Activated gamma-delta T cell treated with Interleukin-2 at 50 U/mL for 16 hours (primary cell): ENCODE measurements at regions not wholly inside any gene's neighbourhood (a gene's known extent, or its start where the extent isn't known, plus 50 kb on each side); places are given as distances from the start of the nearest gene placed in this dataset.
"Not testable (repeated sequence)": the region's sequence is repeated elsewhere in the genome, so short reads cannot be mapped to it uniquely, and the experiment has no call there.

Experiments
- DNase-seq: peaks from one replicate; pipeline ENCODE4 v3.0.0-alpha.2; 2020

- no peak for DNase-seq
Observed at GRCh38 chr5:77908787-77909186, 132.6 kb upstream of the TBCA start.

DNA sequence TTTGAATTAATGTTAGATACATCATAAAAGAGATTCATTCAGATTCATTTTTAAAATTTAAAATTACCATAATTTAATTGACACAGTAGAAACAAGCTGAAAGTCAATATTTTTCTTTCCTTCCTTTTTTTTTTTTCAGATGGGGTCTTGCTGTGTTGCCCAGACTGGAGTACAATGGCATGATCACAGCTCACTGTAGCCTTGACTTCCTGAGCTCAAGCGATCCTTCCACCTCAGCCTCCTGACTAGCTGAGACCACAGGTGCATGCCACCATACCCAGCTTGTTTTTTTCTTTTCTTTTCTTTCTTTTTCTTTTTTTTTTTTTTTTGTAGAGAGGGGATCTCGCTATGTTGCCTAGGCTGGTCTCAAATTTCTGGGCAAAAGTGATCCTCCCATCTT is 131.6 kb upstream of the TBCA start:
- DNase-seq = no peak

GRCh38 chr5:77906806-77907205 is 130.7 kb upstream of the TBCA start:
- DNase-seq = no peak

DNA sequence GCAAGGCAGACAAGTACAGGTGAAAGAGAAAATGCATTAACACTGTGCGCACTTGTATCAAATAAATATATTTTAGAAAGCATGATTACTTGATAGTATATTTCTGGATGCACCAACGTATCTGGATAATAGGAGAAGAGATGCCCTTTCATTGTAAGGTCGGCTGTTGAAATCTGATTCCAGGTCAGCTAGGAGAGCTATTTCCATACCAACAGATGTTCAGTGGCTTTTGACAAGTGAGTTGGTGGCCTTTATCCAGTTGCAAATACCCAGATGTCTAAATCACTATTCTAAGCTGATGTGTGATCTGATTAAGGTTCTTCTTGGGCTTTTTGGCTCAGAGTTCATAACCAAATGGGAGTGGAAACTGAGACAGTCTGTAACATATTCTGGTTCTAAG is 128.2 kb upstream of the TBCA start:
- DNase-seq = no peak

DNA sequence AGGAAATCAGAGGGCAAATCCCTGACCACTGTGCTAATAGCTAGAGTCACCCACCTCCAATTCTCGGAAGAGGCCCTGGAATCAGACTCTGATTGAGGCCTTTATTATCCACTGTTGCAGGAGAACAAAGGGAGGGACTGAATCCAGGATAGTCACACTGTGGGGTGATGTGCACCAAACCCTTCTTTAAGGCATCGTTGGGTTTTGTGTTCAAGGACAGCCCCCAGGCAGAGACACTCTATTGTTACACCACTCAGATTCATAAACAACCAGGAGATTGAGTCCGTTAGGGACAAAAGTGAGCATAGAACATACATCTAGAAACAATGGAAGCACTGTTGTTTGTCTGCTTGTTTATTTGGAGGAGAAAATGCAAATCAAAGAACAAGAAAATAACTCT is 124.6 kb upstream of the TBCA start:
- DNase-seq = no peak

DNA sequence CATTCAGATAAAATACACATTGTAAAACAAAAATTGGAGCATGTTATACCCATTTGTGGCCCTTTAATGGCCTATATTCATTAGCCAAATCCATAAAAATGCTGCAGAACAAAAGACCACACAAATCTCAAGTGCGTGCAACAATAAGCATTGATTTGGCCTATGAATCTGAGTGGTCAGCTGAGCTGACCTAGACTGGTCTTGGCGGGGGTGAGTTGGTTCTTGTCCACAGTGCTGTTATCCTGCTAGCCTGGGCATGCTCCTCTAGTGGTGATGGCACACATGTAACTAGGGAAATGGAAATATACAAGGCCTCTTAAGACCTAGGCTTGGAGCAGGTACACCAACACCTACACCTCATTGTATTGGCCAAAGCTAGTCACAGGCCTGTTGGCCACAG is 122.2 kb upstream of the TBCA start:
- no peak for DNase-seq

DNA sequence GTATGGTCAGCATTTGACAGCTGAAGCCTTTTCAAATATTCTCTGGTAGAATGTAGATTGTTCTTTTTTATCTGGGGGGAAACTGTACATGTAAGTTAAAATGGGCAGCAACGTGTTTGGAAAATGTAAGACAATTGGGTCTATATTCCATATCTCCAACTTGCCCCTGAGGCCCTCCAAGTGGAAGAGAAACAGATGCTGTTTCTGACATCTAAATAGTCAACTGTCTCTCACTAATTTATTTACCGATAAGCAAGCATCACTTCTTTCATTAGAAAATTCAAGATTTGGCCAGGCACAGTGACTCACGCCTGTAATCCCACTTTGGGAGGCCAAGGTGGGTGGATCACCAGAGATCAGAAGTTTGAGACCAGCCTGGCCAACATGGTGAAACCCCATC is 120.2 kb upstream of the TBCA start:
- DNase-seq = no peak

GRCh38 chr5:77894103-77894502 is 118.0 kb upstream of the TBCA start:
- DNase-seq = not testable (repeated sequence)

GRCh38 chr5:77893225-77893860 is 117.2 kb upstream of the TBCA start:
- no peak for DNase-seq

GRCh38 chr5:77892061-77893010 is 116.2 kb upstream of the TBCA start:
- DNase-seq = no peak

DNA sequence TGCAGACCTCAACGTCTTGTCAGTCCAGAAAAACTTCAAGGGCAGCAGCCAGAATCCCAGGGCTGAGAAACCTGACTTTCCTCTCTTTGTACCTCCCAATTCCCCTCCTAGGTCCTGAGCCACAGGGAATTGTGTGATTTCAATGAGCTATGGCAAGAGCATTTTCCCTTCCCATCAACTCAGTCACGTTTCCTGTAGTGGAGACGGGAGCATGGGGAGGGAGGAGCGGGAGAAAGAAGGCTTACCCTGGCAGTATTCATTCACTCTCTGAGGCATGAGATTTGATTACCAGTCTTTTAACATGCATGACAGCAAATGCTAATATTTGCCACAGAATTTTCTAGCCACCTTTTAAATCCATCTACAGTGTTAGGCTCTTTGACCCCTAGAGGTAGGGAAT is 109.4 kb upstream of the TBCA start:
- DNase-seq = no peak

DNA sequence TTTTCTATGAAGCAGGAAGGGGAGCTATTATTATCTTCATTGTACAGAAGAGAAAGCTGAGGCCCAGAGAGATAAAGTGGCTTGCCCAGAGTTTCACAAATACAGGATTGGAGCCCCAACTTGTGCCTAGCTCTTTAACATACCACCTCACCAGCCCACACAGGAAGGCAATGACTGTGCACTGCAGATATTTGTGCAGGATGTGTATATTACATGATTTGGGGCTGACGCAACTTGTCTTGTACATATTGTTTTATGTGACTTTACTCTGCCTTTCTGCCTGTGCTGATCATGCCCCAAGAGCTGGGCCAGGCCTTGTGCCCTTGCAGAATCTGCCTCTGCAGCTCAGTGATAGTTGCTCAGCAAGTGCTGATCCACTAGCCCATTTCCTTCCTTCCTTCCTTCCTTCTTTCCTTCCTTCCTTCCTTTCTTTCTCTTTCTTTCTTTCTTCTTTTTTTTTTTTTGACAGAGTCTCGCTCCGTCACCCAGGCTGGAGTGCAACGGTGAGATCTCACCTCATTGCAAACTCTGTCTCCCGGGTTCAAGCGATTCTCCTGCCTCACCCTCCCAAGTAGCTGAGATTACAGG is 106.6 kb upstream of the TBCA start:
- no peak for DNase-seq

DNA sequence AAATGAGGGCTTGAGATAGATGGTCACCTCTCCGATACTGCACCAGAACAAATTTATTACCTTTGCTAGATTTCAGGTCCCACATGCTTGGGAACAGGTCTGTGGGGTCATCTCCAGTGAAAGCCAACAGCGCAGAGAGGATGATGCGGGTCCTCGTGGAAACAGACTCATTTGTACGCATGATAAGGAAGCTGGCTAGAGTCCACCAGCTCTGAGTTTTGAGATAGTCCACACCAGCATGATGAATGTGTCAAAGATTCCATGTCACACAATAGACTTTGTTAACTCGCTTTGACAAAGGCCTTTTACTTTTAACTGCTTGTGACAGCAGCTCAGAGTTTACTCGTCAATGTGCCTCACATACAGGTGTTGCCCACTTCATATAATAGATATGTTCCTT is 105.4 kb upstream of the TBCA start:
- no peak for DNase-seq

DNA sequence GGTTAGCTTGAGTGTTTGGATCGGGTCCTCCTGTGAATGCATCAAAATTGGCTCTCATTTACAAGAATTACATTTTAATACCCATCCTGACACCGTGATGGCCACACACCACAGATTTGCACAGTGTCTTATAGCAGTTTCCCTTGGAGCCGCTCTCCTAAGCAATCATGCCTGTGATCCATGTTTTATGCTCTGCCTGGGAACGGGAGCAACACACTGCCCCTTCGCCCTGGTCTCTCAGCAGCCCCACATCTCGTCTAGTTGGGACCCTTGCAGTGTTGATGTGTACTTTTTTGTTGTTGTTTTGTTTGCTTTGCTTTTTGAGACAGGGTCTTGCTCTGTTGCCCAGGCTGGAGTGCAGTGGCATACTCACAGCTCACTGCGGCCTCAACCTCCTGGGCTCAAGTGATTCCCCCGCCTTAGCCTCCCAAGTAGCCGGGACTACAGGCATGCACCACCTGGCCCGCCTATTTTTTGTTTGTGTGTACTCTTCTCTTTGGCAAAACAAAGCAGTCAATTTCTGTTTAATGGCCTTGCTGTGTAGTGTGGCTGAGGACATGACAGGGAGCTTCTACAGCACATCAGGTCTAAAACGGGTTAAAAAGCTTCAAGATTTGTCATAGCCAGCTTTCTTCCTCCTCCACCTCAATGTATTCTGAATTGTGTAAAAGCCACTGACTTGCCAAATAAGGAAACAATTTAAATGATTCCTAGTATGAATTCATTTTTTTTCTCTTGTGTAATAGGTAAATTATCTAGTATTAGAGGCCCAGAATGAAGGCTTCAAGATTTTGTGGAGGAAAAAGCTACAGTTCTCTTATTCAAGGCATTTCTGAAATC is 101.6 kb upstream of the TBCA start:
- no peak for DNase-seq

GRCh38 chr5:77876862-77877502 is 100.8 kb upstream of the TBCA start:
- DNase-seq = no peak

- no peak for DNase-seq
Observed at GRCh38 chr5:77876316-77876715, 100.2 kb upstream of the TBCA start.

- DNase-seq = no peak
Observed at GRCh38 chr5:77874691-77875090, 98.6 kb upstream of the TBCA start.

- no peak for DNase-seq
Observed at GRCh38 chr5:77873239-77873638, 97.1 kb upstream of the TBCA start.

DNA sequence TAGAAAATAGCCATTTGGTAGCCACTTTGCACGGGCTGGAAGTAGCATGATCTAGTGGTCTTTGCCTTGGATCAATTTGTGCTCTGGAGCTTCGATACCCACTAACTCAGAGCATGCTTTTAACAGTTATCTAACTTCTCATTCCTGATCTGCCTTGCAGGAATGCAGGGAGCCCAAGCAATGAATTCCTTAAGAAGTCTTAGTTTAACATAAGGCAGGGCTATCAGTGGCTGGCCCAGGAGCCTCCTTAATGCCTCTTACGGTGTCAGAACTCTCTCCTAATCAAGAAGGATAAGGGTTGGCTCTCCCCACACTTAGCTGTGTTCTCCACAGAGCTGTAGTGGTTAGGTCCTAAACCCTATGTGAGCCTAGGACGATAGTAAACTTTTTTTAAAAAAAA is 95.8 kb upstream of the TBCA start:
- no peak for DNase-seq

- DNase-seq = no peak
Observed at GRCh38 chr5:77871016-77871415, 94.9 kb upstream of the TBCA start.

DNA sequence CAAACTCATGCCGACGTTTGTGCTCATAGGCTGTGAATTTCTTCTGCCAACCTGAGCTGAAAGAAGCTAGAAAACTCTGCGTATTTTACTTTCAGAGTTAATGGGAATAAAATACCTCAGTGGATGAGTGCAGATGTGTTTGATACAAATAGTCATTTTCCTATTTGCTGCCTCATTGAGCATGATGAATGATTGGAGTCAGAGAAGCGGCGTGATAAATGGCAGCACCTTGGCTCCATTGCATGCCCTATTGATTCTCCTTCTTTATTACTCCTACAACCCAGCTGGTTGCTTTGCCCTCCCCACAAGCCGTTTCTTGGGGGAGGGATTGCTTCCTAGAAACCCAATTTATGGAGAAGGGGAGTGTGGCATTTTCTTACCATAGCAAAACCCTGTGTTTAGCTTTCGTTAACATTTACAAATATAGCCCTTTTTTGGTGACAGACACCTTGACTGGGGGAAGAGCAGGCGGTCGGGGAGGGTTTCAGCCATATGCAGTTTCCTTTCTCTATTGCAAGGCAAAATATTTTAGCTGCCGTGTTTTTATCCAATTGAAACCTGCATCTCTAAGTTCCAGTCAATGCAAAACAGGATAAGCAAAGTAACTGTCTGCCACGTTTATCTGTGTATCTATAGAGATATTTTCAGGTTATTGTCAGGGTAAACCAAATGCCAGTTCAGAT is 93.1 kb upstream of the TBCA start:
- no peak for DNase-seq

DNA sequence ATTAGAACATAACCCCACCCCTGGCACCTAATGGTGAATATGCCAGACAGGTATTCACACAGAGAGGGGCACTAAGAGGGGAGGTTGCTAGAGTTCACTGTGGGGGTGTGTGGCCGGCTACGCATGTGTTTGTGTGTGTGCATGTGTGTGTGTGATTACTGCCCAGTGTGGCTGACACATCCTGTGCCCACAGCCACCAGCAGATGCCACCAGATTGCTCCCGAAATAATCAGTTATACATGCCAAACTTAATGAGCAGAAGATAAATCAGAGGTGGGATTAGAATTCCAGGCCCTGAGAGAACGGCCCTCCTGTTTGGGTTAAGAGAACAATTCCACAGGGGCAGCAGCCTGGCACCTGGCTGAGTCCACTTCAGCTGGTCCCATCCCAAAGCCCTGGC is 91.8 kb upstream of the TBCA start:
- no peak for DNase-seq
